22Rv1 (cell line): ENCODE measurements at regions not wholly inside any gene's neighbourhood (a gene's known extent, or its start where the extent isn't known, plus 50 kb on each side); places are given as distances from the start of the nearest gene placed in this dataset.

Experiments
- ZFX ChIP-seq: fragments of 450-650 bp; IDR thresholded peaks from 2 replicates; pipeline ENCODE4 v1.6.1; 2017; ENCODE audit warnings: antibody characterized with exemption, borderline replicate concordance
- TF ChIP-seq, protein P1 (sequence below): fragments of 450-650 bp; IDR thresholded peaks from 2 replicates; pipeline ENCODE4 v1.5.1; 2017; ENCODE audit warnings: mild to moderate bottlenecking

DNA sequence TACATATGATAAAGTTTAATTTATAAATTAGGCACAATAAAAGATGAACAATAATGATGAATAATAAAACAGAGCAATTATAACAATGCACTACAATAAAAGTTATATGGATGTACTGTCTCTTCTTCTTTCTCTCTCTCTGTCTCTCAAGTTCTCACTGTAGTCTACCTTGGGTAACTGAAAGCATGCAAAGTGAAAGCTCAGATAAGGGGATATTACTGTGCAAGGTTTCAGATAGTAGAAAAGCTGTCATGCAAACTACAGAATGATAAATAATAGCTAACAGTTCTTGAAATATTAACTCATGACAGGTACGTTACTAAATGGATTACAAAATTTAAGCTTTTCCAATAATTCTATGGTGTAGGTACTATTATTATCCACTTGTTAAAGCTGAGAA, 311.9 kb upstream of the PRDM1 start:
- TF ChIP-seq, protein P1, sequence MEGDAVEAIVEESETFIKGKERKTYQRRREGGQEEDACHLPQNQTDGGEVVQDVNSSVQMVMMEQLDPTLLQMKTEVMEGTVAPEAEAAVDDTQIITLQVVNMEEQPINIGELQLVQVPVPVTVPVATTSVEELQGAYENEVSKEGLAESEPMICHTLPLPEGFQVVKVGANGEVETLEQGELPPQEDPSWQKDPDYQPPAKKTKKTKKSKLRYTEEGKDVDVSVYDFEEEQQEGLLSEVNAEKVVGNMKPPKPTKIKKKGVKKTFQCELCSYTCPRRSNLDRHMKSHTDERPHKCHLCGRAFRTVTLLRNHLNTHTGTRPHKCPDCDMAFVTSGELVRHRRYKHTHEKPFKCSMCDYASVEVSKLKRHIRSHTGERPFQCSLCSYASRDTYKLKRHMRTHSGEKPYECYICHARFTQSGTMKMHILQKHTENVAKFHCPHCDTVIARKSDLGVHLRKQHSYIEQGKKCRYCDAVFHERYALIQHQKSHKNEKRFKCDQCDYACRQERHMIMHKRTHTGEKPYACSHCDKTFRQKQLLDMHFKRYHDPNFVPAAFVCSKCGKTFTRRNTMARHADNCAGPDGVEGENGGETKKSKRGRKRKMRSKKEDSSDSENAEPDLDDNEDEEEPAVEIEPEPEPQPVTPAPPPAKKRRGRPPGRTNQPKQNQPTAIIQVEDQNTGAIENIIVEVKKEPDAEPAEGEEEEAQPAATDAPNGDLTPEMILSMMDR, result no peak
- TF ChIP-seq ZFX, result no peak
